ENCODE measurements at regions not wholly inside any gene's neighbourhood (a gene's known extent, or its start where the extent isn't known, plus 50 kb on each side); places are given as distances from the start of the nearest gene placed in this dataset.
"Not testable (repeated sequence)": the region's sequence is repeated elsewhere in the genome, so short reads cannot be mapped to it uniquely, and the experiment has no call there.

DNA sequence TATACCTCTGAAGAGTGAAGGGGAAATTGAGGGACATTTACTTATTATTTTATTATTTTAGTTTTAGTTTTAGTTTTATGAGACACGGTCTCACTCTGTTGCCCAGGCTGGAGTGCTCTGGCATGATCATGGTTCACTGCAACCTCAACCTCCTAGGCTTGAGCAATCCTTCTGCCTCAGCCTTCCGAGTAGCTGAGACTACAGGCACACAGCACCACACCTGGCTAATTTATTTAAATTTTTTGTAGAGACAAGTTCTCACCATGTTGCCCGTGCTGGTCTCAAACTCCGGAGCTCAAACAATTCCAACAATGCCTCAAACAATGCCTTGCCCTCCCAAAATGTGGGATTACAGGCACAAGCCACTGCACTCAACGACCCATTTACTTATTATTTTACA, 68.4 kb upstream of the BMP2K start:
- intact Hi-C loops (cut with DNase I): no loop called here
- Histone ChIP-seq H3K9me3 (no peaks in the 10 kb centered on the region), H3K36me3 (no peaks in the 10 kb centered on the region), H3K4me3 (no peak overlapping the region), H3K27ac (no peak overlapping the region), H3K9ac (ENCODE audit: low read depth in 2 of 2, low read length in 2 of 2) (no peak overlapping the region), H3K27me3 (no peaks in the 10 kb centered on the region), H3K4me1 (peaks cover 7% of the 10 kb centered on the region)
- DNase-seq: no peak
- TF ChIP-seq, protein P1, sequence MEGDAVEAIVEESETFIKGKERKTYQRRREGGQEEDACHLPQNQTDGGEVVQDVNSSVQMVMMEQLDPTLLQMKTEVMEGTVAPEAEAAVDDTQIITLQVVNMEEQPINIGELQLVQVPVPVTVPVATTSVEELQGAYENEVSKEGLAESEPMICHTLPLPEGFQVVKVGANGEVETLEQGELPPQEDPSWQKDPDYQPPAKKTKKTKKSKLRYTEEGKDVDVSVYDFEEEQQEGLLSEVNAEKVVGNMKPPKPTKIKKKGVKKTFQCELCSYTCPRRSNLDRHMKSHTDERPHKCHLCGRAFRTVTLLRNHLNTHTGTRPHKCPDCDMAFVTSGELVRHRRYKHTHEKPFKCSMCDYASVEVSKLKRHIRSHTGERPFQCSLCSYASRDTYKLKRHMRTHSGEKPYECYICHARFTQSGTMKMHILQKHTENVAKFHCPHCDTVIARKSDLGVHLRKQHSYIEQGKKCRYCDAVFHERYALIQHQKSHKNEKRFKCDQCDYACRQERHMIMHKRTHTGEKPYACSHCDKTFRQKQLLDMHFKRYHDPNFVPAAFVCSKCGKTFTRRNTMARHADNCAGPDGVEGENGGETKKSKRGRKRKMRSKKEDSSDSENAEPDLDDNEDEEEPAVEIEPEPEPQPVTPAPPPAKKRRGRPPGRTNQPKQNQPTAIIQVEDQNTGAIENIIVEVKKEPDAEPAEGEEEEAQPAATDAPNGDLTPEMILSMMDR (IDR thresholded peaks at IDR 0.05): no peak

DNA sequence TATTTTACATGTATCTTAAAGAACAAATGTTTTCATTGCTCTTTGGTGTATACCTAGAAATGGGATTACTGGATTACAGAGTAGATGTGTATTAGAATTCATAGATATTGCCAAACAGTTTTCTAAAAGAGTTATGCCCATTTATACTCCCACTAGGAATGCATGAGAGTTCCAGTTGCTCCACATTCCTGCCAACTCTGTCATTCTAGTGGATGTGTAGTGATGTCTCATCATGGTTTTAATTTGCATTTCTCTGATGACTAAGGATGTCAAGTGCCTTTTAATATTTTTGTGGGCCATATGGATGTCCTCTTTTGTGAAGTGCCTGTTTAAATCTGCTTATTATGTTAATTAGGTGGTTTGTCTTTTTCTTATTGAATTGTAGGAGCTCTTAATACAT, 65.6 kb upstream of the BMP2K start:
- Histone ChIP-seq H3K9ac (ENCODE audit: low read depth in 2 of 2, low read length in 2 of 2) (no peak overlapping the region), H3K36me3 (no peaks in the 10 kb centered on the region), H3K4me1 (no peaks in the 10 kb centered on the region), H3K27ac (no peak overlapping the region), H3K4me3 (no peak overlapping the region), H3K27me3 (no peaks in the 10 kb centered on the region), H3K9me3 (no peaks in the 10 kb centered on the region)
- intact Hi-C loops (cut with DNase I): no loop called here
- DNase-seq: no peak
- TF ChIP-seq, protein P1 (IDR thresholded peaks at IDR 0.05): no peak

DNA sequence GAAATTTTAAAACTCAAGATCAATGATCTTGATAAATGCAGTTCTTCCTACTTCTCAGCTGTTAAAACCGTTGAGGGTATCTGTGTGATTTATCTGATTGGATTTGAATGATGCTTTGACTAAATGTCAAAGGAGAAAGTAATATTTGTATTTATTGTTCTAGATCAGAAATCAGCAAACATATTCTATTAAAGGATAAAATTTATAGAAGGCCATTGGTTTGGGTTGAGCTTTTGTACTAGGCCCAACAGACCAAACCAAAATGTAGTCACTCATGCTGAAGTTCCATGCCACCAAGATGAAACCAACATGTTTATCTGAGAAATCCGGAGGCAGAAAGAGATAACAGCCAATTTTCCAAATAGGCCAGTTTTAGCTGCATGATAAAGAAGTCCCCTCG, 64.5 kb upstream of the BMP2K start:
- H3K4me1 ChIP-seq: no peaks in the 10 kb centered on the region
- H3K9ac ChIP-seq (ENCODE audit: low read depth in 2 of 2, low read length in 2 of 2): no peak overlapping the region
- H3K27me3 ChIP-seq: no peaks in the 10 kb centered on the region
- H3K9me3 ChIP-seq: no peaks in the 10 kb centered on the region
- intact Hi-C loops (cut with DNase I): no loop called here
- TF ChIP-seq, protein P1 (IDR thresholded peaks at IDR 0.05): no peak
- H3K27ac ChIP-seq: no peak overlapping the region
- no peak for DNase-seq
- no peak overlapping the region for H3K4me3 ChIP-seq
- no peaks in the 10 kb centered on the region for H3K36me3 ChIP-seq

DNA sequence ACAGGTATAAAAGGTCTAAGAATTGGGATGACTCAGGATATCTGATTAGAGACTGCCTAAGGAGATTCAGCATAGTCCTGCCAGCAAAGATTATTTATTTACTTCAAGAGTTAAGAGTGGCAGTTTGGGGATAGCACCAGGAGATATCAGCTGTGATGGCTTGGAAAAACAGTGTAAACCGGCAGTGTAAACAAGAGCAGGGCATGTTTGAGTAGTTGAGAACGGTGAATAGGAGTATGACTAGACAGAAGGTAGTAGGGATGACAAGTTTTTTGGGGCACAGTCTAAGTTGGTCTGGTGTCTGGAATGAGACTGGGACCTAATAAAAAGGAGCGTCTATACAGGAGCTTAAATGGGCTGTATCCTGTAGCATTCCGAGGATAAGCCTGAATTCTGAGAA, 61.6 kb upstream of the BMP2K start:
- H3K4me1 ChIP-seq; H3K9me3 ChIP-seq; H3K4me3 ChIP-seq; H3K27ac ChIP-seq; DNase-seq; H3K9ac ChIP-seq (ENCODE audit: low read depth in 2 of 2, low read length in 2 of 2); H3K27me3 ChIP-seq; H3K36me3 ChIP-seq; intact Hi-C loops (cut with DNase I): not testable (repeated sequence)

DNA sequence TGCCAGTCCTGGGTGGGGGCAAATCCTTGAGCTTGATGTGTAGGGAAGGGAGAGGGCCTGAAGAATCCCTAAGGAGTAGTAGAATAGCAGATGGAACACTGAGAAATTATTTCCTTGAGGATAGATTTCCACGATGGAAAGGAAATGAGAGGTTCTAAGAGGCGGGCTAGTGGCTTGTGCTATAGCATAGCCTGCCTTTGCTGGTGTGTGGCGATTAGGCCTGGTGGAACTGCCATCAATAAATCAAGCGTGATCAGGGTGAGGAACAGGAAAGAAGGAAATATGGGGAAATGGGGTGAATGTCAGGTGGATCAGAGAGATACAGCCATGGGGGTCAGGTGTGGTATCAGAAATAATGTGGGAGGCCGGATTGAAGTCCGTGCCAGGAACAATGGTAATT, 60.8 kb upstream of the BMP2K start:
- DNase-seq; H3K4me3 ChIP-seq; H3K9me3 ChIP-seq; H3K36me3 ChIP-seq; H3K9ac ChIP-seq (ENCODE audit: low read depth in 2 of 2, low read length in 2 of 2); H3K27me3 ChIP-seq; intact Hi-C loops (cut with DNase I); H3K4me1 ChIP-seq; H3K27ac ChIP-seq: not testable (repeated sequence)

DNA sequence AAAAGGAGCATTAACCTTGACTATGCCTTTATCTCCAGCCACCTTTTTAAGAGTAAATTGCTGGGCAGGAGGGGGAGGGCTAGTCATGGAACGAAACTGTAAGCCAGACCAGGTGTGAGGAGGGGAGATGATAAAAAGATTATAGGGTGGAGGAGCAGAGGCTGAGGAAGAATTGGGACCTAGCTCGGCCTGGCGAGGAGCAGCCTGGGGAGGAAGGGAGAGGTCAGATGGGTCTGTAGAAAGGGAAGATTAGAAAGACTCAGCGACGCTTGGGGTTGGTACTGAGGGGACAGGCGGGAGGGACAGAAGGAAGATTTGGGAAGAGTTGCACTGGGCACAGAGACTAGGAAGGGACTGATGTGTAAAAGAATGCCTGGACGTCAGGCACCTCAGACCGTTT, 58.4 kb upstream of the BMP2K start:
- DNase-seq; H3K36me3 ChIP-seq; H3K27me3 ChIP-seq; H3K9ac ChIP-seq (ENCODE audit: low read depth in 2 of 2, low read length in 2 of 2); H3K27ac ChIP-seq; H3K4me3 ChIP-seq; H3K4me1 ChIP-seq; intact Hi-C loops (cut with DNase I); H3K9me3 ChIP-seq: not testable (repeated sequence)

GRCh38 chr4:78720204-78720603, 55.9 kb upstream of the BMP2K start:
- TF ChIP-seq, protein P1 (IDR thresholded peaks at IDR 0.05): no peak
- intact Hi-C loops (cut with DNase I): no loop called here
- no peak for DNase-seq
- H3K36me3 ChIP-seq: no peaks in the 10 kb centered on the region
- no peaks in the 10 kb centered on the region for H3K4me1 ChIP-seq
- H3K4me3 ChIP-seq: no peak overlapping the region
- no peak overlapping the region for H3K27ac ChIP-seq
- no peaks in the 10 kb centered on the region for H3K9me3 ChIP-seq
- H3K9ac ChIP-seq (ENCODE audit: low read depth in 2 of 2, low read length in 2 of 2): no peak overlapping the region
- H3K27me3 ChIP-seq: no peaks in the 10 kb centered on the region
